HEK293 (cell line): ENCODE measurements at regions not wholly inside any gene's neighbourhood (a gene's known extent, or its start where the extent isn't known, plus 50 kb on each side); places are given as distances from the start of the nearest gene placed in this dataset.

Experiments used
- CTCF ChIA-PET: fragments of 350-600 bp; formaldehyde crosslinking; extraction: SDS; loops from one replicate; lab custom pipeline; 2021; ENCODE audit warnings: antibody characterized with exemption; lab: Yijun Ruan, JAX
- POLR2A ChIA-PET: fragments of 300-600 bp; formaldehyde crosslinking; extraction: SDS; loops from one replicate; lab custom pipeline; 2020; ENCODE audit warnings: antibody characterized with exemption, inconsistent platforms; lab: Yijun Ruan, JAX
- H3K27ac ChIP-seq: fragments of 200-500 bp; sonication (Bioruptor generic); 2 replicates; pipeline ENCODE4 v1.5.1; 2014; ENCODE audit warnings: low read depth, low read length, control low read depth, inconsistent platforms; ENCODE audit errors: extremely low read depth
- H3K36me3 ChIP-seq, 2 experiments: fragments of 200-500 bp in 1 of 2; sonication (Bioruptor generic) in 1 of 2; 1 replicate in 1 of 2; 2 replicates in 1 of 2; pipeline ENCODE4 v1.5.1; 2014 to 2017; ENCODE audit warnings: inconsistent platforms in 2 of 2, low read length in 2 of 2; ENCODE audit not compliant: control insufficient read depth in 2 of 2, insufficient read depth in 1 of 2
- H3K4me1 ChIP-seq: fragments of 200-500 bp; sonication (Bioruptor generic); 2 replicates; pipeline ENCODE4 v1.5.1; 2014; ENCODE audit warnings: mild to moderate bottlenecking, low read length, inconsistent platforms; ENCODE audit not compliant: control insufficient read depth, insufficient read depth
- H3K4me3 ChIP-seq: 2 replicates; pipeline ENCODE4 v1.5.1; 2011; ENCODE audit warnings: low read depth, mild to moderate bottlenecking, control low read depth, low read length, moderate library complexity
- H3K9me3 ChIP-seq: fragments of 200-500 bp; sonication (Bioruptor generic); 2 replicates; pipeline ENCODE4 v1.5.1; 2014; ENCODE audit warnings: low read depth, low read length, inconsistent platforms; ENCODE audit not compliant: control insufficient read depth, insufficient read depth
- HOXA7 ChIP-seq: sonication (generic); formaldehyde crosslinking; IDR thresholded peaks from 2 replicates; pipeline ENCODE4 v1.8.1; 2022; ENCODE audit warnings: missing genetic modification reagents, borderline replicate concordance
- HOXD13 ChIP-seq: sonication (generic); formaldehyde crosslinking; IDR thresholded peaks from 2 replicates; pipeline ENCODE4 v1.8.0; 2022; ENCODE audit warnings: missing genetic modification reagents, borderline replicate concordance
- INSM2 ChIP-seq: fragments of 450-650 bp; formaldehyde crosslinking; IDR thresholded peaks from 2 replicates; pipeline ENCODE4 v1.5.1; 2016; ENCODE audit warnings: missing biosample characterization, missing genetic modification characterization
- KLF10 ChIP-seq: fragments of 450-650 bp; IDR thresholded peaks from 2 replicates; pipeline ENCODE4 v1.5.1; 2018; ENCODE audit warnings: missing biosample characterization, mild to moderate bottlenecking, missing genetic modification characterization
- OSR2 ChIP-seq: fragments of 450-650 bp; formaldehyde crosslinking; IDR thresholded peaks from 2 replicates; pipeline ENCODE4 v1.5.1; 2016; ENCODE audit warnings: missing biosample characterization, missing genetic modification characterization
- PATZ1 ChIP-seq: fragments of 450-650 bp; formaldehyde crosslinking; IDR thresholded peaks from 2 replicates; pipeline ENCODE4 v1.5.1; 2016; ENCODE audit warnings: missing biosample characterization, missing genetic modification characterization
- REST ChIP-seq: fragments of 450-650 bp; formaldehyde crosslinking; IDR thresholded peaks from 2 replicates; pipeline ENCODE4 v1.5.1; 2016; ENCODE audit warnings: missing biosample characterization, missing genetic modification characterization
- TSHZ1 ChIP-seq: fragments of 450-650 bp; formaldehyde crosslinking; IDR thresholded peaks from 2 replicates; pipeline ENCODE4 v1.5.1; 2016; ENCODE audit warnings: missing biosample characterization, missing genetic modification characterization, borderline replicate concordance
- YY1 ChIP-seq: fragments of 450-650 bp; formaldehyde crosslinking; IDR thresholded peaks from 2 replicates; pipeline ENCODE4 v1.5.1; 2018; ENCODE audit warnings: missing biosample characterization, missing genetic modification characterization
- ZNF335 ChIP-seq: fragments of 450-650 bp; formaldehyde crosslinking; conservative IDR thresholded peaks from 2 replicates; pipeline ENCODE4 v1.5.1; 2016; ENCODE audit warnings: missing biosample characterization, missing genetic modification characterization
- ZNF341 ChIP-seq: fragments of 450-650 bp; formaldehyde crosslinking; IDR thresholded peaks from 2 replicates; pipeline ENCODE4; 2016; ENCODE audit warnings: low read depth, missing biosample characterization, missing genetic modification characterization
- ZNF416 ChIP-seq: fragments of 450-650 bp; formaldehyde crosslinking; IDR thresholded peaks from 2 replicates; pipeline ENCODE4 v1.5.1; 2016; ENCODE audit warnings: missing biosample characterization, missing genetic modification characterization
- ZNF560 ChIP-seq: fragments of 450-650 bp; formaldehyde crosslinking; IDR thresholded peaks from 2 replicates; pipeline ENCODE4 v1.5.1; 2017; ENCODE audit warnings: missing biosample characterization, missing genetic modification characterization, borderline replicate concordance
- ZNF792 ChIP-seq: fragments of 450-650 bp; formaldehyde crosslinking; IDR thresholded peaks from 2 replicates; pipeline ENCODE4 v1.5.1; 2016; ENCODE audit warnings: missing biosample characterization, missing genetic modification characterization
- ZSCAN16 ChIP-seq: fragments of 450-650 bp; formaldehyde crosslinking; IDR thresholded peaks from 2 replicates; pipeline ENCODE4 v1.5.1; 2016; ENCODE audit warnings: missing biosample characterization, missing genetic modification characterization

GRCh38 chr20:4502756-4503155 is 183.5 kb upstream of the PRNP start (continued):
- no peak for TF ChIP-seq HOXD13
- TF ChIP-seq, all 188 proteins: peak for 0

GRCh38 chr20:4493386-4493785 is 192.9 kb upstream of the PRNP start:
- TF ChIP-seq OSR2 (tag by site-specific recombination): no peak
- TF ChIP-seq REST (tag by site-specific recombination): no peak
- no peak for TF ChIP-seq ZNF792 (tag by site-specific recombination)
- no peak for TF ChIP-seq ZNF335 (tag by site-specific recombination)
- TF ChIP-seq ZSCAN16 (tag by site-specific recombination): no peak
- no peak for TF ChIP-seq PATZ1 (tag by site-specific recombination)
- TF ChIP-seq HOXA7: no peak
- TF ChIP-seq INSM2: no peak
- TF ChIP-seq KLF10: no peak
- TF ChIP-seq YY1 (tag by site-specific recombination): no peak
- no peak for TF ChIP-seq ZNF341 (tag by site-specific recombination)
- no peak for TF ChIP-seq TSHZ1 (tag by site-specific recombination)
- TF ChIP-seq ZNF416 (tag by site-specific recombination): no peak
- no peak for TF ChIP-seq ZNF560
- Histone ChIP-seq H3K9me3 (no peaks in the 10 kb centered on the region), H3K36me3 (no peaks in the 10 kb centered on the region), H3K4me3 (no peak overlapping the region), H3K27ac (no peak overlapping the region), H3K4me1 (no peaks in the 10 kb centered on the region)
- POLR2A ChIA-PET: no interaction called here
- CTCF ChIA-PET: interaction anchor here (0.9 to 1.3 kb wide), 2 partner anchors 8 to 9 kb away, joined by 3 to 5 read pairs; no protein-coding TSS in a partner anchor
